ENCODE measurements at regions not wholly inside any gene's neighbourhood (a gene's known extent, or its start where the extent isn't known, plus 50 kb on each side); places are given as distances from the start of the nearest gene placed in this dataset.

DNA sequence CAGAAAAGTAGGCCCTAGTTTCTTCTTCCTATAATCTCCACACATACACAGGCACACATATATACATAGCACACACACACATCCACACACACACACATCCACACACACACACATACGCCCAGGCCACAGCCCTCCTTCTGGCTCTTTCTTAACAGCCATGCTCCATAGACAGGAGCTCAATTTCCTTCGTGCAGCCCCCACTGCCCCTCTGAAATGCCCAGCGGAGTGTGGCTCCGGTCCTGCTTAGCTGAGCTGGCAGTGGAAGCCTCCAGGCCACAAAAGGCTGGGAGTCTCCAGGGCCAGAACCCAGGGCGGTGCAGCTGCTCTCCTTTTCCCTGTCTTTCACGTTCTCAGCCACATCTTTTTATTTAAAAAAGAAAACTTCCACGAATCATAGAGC lies 282.9 kb upstream of the IGFBP3 start:
- TF ChIP-seq, protein P1, sequence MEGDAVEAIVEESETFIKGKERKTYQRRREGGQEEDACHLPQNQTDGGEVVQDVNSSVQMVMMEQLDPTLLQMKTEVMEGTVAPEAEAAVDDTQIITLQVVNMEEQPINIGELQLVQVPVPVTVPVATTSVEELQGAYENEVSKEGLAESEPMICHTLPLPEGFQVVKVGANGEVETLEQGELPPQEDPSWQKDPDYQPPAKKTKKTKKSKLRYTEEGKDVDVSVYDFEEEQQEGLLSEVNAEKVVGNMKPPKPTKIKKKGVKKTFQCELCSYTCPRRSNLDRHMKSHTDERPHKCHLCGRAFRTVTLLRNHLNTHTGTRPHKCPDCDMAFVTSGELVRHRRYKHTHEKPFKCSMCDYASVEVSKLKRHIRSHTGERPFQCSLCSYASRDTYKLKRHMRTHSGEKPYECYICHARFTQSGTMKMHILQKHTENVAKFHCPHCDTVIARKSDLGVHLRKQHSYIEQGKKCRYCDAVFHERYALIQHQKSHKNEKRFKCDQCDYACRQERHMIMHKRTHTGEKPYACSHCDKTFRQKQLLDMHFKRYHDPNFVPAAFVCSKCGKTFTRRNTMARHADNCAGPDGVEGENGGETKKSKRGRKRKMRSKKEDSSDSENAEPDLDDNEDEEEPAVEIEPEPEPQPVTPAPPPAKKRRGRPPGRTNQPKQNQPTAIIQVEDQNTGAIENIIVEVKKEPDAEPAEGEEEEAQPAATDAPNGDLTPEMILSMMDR (conservative IDR thresholded peaks at IDR 0.05; ENCODE audit: low read depth, low read length) = no peak
- no peak for TF ChIP-seq POLR2A (IDR thresholded peaks at IDR 0.05; ENCODE audit: low read depth, low read length)

All from IMR-90 (cell line).